SH-SY5Y (cell line): ENCODE measurements at regions not wholly inside any gene's neighbourhood (a gene's known extent, or its start where the extent isn't known, plus 50 kb on each side); places are given as distances from the start of the nearest gene placed in this dataset.

Experiments used
- GATA2 ChIP-seq: IDR thresholded peaks from 2 replicates; pipeline ENCODE4 v1.6.1; 2011; ENCODE audit warnings: mild to moderate bottlenecking, low read depth, low read length
- GATA3 ChIP-seq: IDR thresholded peaks from 2 replicates; pipeline ENCODE4 v1.6.1; 2011; ENCODE audit warnings: low read depth, mild to moderate bottlenecking, low read length, moderate library complexity

- TF ChIP-seq GATA2 (no peak), GATA3 (no peak)
Measured at GRCh38 chr11:28877340-28877739, 769.2 kb downstream of the METTL15 start.
